ENCODE measurements at regions not wholly inside any gene's neighbourhood (a gene's known extent, or its start where the extent isn't known, plus 50 kb on each side); places are given as distances from the start of the nearest gene placed in this dataset.

DNA sequence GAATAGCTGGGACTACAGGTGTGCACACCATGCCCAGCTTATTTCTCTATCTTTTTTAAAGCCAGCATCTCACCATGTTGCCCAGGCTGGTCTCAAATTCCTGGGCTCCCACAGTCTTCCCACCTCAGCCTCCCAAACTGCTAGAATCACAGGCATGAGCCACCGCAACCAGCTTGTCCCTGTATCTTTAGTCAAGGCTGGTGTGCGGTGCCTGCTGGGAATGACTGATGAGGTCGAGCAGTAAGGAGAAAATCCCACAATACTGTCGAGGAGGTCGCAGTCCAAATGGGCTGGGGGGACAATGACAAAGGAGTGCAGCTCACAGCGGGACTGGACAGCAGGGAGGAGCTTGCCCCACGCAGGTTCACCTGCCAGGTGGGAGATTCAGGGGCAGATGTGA, 50.2 kb upstream of the CALN1 start:
- Histone ChIP-seq H3K27me3 (no peaks in the 10 kb centered on the region), H3K4me1 (no peaks in the 10 kb centered on the region), H3K4me3 (no peak overlapping the region), H3K27ac (no peak overlapping the region), H3K36me3 (no peaks in the 10 kb centered on the region), H3K9me3 (no peaks in the 10 kb centered on the region)
- TF ChIP-seq EP300 (IDR thresholded peaks at IDR 0.05) (no peak), POLR2AphosphoS5 (IDR thresholded peaks at IDR 0.05) (no peak), POLR2A (IDR thresholded peaks at IDR 0.05) (no peak)
- TF ChIP-seq, protein P1, sequence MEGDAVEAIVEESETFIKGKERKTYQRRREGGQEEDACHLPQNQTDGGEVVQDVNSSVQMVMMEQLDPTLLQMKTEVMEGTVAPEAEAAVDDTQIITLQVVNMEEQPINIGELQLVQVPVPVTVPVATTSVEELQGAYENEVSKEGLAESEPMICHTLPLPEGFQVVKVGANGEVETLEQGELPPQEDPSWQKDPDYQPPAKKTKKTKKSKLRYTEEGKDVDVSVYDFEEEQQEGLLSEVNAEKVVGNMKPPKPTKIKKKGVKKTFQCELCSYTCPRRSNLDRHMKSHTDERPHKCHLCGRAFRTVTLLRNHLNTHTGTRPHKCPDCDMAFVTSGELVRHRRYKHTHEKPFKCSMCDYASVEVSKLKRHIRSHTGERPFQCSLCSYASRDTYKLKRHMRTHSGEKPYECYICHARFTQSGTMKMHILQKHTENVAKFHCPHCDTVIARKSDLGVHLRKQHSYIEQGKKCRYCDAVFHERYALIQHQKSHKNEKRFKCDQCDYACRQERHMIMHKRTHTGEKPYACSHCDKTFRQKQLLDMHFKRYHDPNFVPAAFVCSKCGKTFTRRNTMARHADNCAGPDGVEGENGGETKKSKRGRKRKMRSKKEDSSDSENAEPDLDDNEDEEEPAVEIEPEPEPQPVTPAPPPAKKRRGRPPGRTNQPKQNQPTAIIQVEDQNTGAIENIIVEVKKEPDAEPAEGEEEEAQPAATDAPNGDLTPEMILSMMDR (IDR thresholded peaks at IDR 0.05), result no peak
- intact Hi-C loops (cut with DNase I; ENCODE audit: low total_unique reads), result no loop called here
- WGBS, 5 donors, result 61 to 85% (median 68%) methylated on average over 7 of the region's 7 CpGs
- no peak for DNase-seq
